BJ (cell line): ENCODE measurements at regions not wholly inside any gene's neighbourhood (a gene's known extent, or its start where the extent isn't known, plus 50 kb on each side); places are given as distances from the start of the nearest gene placed in this dataset.

ENCODE experiments used
- CTCF ChIA-PET: fragments of 350-600 bp; formaldehyde crosslinking; extraction: SDS; loops from one replicate; lab custom pipeline; 2021; ENCODE audit warnings: antibody characterized with exemption, inconsistent platforms; lab: Yijun Ruan, JAX
- POLR2A ChIA-PET: fragments of 300-600 bp; sonication (Branson Sonifier 250); formaldehyde crosslinking; extraction: SDS; loops from one replicate; lab custom pipeline; 2021; ENCODE audit warnings: antibody characterized with exemption; lab: Charles Lee
- DNase-seq: peaks from one replicate; pipeline ENCODE4 v3.0.0-alpha.2; 2011; ENCODE audit warnings: low read depth
- H3K27me3 ChIP-seq: 2 replicates; pipeline ENCODE4 v1.6.0; 2011; ENCODE audit warnings: low read length; ENCODE audit not compliant: control insufficient read depth, insufficient read depth
- H3K36me3 ChIP-seq: 2 replicates; pipeline ENCODE4 v1.5.1; 2011; ENCODE audit warnings: low read length; ENCODE audit not compliant: control insufficient read depth, insufficient read depth
- H3K4me3 ChIP-seq: 2 replicates; pipeline ENCODE4 v1.5.1; 2011; ENCODE audit warnings: low read depth, mild to moderate bottlenecking, control low read depth, low read length
- CTCF ChIP-seq: IDR thresholded peaks from 2 replicates; pipeline ENCODE4 v1.5.1; 2011; ENCODE audit warnings: low read depth, mild to moderate bottlenecking, control low read depth, inconsistent platforms, low read length, moderate library complexity; ENCODE audit not compliant: insufficient read depth

- CTCF ChIA-PET = no interaction called here
- TF ChIP-seq CTCF = no peak
- POLR2A ChIA-PET = no interaction called here
These were observed 101.4 kb upstream of the MSX2 start for GRCh38 chr5:174623018-174623417.

GRCh38 chr5:174623433-174624019 is 100.9 kb upstream of the MSX2 start:
- no peak for TF ChIP-seq CTCF
- no peaks in the 10 kb centered on the region for H3K27me3 ChIP-seq
- CTCF ChIA-PET = no interaction called here

More at GRCh38 chr5:174623018-174623417, 101.4 kb upstream of the MSX2 start:
- no peaks in the 10 kb centered on the region for H3K36me3 ChIP-seq
- H3K4me3 ChIP-seq = no peak overlapping the region
- no peak for DNase-seq
- H3K27me3 ChIP-seq = no peaks in the 10 kb centered on the region

GRCh38 chr5:174624733-174625522 is 99.5 kb upstream of the MSX2 start:
- TF ChIP-seq CTCF = no peak
- H3K27me3 ChIP-seq = no peaks in the 10 kb centered on the region
- H3K4me3 ChIP-seq = no peak overlapping the region
- POLR2A ChIA-PET = no interaction called here
- H3K36me3 ChIP-seq = no peaks in the 10 kb centered on the region
- CTCF ChIA-PET = no interaction called here
- no peak for DNase-seq

More at GRCh38 chr5:174623433-174624019, 100.9 kb upstream of the MSX2 start:
- DNase-seq = no peak
- no peak overlapping the region for H3K4me3 ChIP-seq
- no peaks in the 10 kb centered on the region for H3K36me3 ChIP-seq
- POLR2A ChIA-PET = no interaction called here

- no peak for TF ChIP-seq CTCF
- H3K27me3 ChIP-seq = no peaks in the 10 kb centered on the region
- POLR2A ChIA-PET = no interaction called here
- CTCF ChIA-PET = no interaction called here
- DNase-seq = no peak
- H3K4me3 ChIP-seq = no peak overlapping the region
- no peaks in the 10 kb centered on the region for H3K36me3 ChIP-seq
These were observed 98.6 kb upstream of the MSX2 start for GRCh38 chr5:174625591-174626350.

- ChIA-PET POLR2A (no interaction called here), CTCF (no interaction called here)
- no peak for DNase-seq
- Histone ChIP-seq H3K36me3 (no peaks in the 10 kb centered on the region), H3K4me3 (no peak overlapping the region), H3K27me3 (no peaks in the 10 kb centered on the region)
- TF ChIP-seq CTCF = no peak
These were observed 97.9 kb upstream of the MSX2 start for GRCh38 chr5:174626369-174626920.
